Activated T-helper 1 cell treated with anti-CD3 and anti-CD28 coated beads, Interleukin-12 subunit alpha, Interleukin-12 subunit beta, Interleukin-2, Interleukin-4 antibody, amounts not matched to agents 30 ng/mL and 10 ng/mL and 1 ng/mL, durations not matched to agents 14 hours and 24 hours and 36 hours (primary cell): ENCODE measurements at regions not wholly inside any gene's neighbourhood (a gene's known extent, or its start where the extent isn't known, plus 50 kb on each side); places are given as distances from the start of the nearest gene placed in this dataset.

Experiments
- DNase-seq: peaks from one replicate; pipeline ENCODE4 v3.0.0; 2021; ENCODE audit warnings: low spot score
- H3K27ac Mint-ChIP-seq: one replicate; pipeline ENCODE4 v1.8.0; 2021; ENCODE audit warnings: mild to moderate bottlenecking, mixed read lengths
- H3K27me3 Mint-ChIP-seq: one replicate; pipeline ENCODE4 v1.8.0; 2022; ENCODE audit warnings: mild to moderate bottlenecking, moderate library complexity, mixed read lengths; ENCODE audit not compliant: insufficient read depth
- H3K36me3 Mint-ChIP-seq: one replicate; pipeline ENCODE4 v1.8.0; 2021; ENCODE audit warnings: low read depth, mixed read lengths
- H3K4me1 Mint-ChIP-seq: one replicate; pipeline ENCODE4 v1.8.0; 2021; ENCODE audit warnings: low read depth, mixed read lengths
- H3K4me3 Mint-ChIP-seq: one replicate; pipeline ENCODE4 v1.8.0; 2021; ENCODE audit warnings: mild to moderate bottlenecking, moderate library complexity, mixed read lengths
- H3K9me3 Mint-ChIP-seq: one replicate; pipeline ENCODE4 v1.8.0; 2021; ENCODE audit warnings: mixed read lengths
- intact Hi-C: fragments of 100-400 bp; cut with micrococcal nuclease; formaldehyde crosslinking; loops from one replicate; pipeline ENCODE4 v1.15.1; 2024

- no peaks in the 10 kb centered on the region for H3K9me3 Mint-ChIP-seq
- H3K4me3 Mint-ChIP-seq: no peak overlapping the region
- H3K27me3 Mint-ChIP-seq: no peaks in the 10 kb centered on the region
- no peak overlapping the region for H3K27ac Mint-ChIP-seq
- no peaks in the 10 kb centered on the region for H3K4me1 Mint-ChIP-seq
- H3K36me3 Mint-ChIP-seq: no peaks in the 10 kb centered on the region
- no peak for DNase-seq
- intact Hi-C loops: no loop called here
Measured at GRCh38 chr13:44040070-44040817, 160.5 kb downstream of the LACC1 start.

- Mint-ChIP-seq H3K4me1 (no peaks in the 10 kb centered on the region), H3K27ac (no peak overlapping the region), H3K27me3 (no peaks in the 10 kb centered on the region), H3K9me3 (no peaks in the 10 kb centered on the region), H3K36me3 (no peaks in the 10 kb centered on the region), H3K4me3 (no peak overlapping the region)
- DNase-seq: no peak
- intact Hi-C loops: no loop called here
Measured at GRCh38 chr13:44040818-44041100, 161.1 kb downstream of the LACC1 start.

DNA sequence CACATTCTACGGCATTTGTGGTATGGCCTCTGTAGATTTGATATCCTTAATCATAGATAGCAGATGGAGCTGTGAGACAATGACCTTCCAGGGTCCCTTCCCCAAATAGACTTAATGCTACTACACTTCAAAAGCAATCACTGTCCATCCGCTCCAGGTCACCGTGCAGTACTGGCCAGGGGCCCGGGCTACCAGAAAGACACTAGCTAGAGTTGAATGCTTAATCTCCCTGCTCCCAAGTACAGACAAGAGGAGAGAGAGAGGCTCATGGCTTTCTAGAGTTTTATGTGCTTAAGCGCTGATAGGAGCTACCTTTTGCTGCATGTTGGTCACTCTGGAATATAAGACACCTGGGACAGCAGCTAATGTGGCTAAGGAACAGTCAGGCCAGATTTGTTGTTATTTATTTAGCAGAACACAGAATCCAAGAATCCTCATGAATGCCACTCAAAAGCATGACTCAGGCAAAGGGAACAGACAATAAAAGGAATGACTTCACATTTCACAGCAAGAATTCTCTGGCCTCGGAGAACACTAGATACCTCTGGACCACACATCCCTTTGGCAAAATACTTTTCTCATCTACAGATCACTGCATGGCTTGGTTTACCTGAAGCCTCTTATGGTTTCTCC lies 165.0 kb downstream of the LACC1 start:
- no peak overlapping the region for H3K27ac Mint-ChIP-seq

DNA sequence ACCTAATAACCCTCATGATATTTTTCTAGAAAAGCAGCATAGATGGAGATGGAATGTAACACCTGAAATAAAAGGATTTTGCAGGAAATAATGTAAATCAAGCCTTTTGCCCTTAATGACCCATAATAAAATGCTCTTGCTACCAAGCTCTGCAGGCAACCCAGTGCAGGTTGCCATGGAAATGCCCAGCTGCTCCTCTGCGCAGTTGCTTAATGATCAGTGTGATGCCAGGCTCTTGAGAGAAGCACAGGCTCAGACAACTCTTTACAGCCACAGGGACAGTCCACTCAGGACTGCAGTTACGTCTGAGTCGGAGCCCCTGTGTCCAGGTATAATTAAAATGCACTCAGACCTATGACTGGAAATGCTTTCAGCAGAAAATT lies 165.5 kb downstream of the LACC1 start:
- Mint-ChIP-seq H3K36me3 (no peaks in the 10 kb centered on the region), H3K9me3 (no peaks in the 10 kb centered on the region), H3K4me1 (no peaks in the 10 kb centered on the region), H3K27ac (no peak overlapping the region), H3K4me3 (no peak overlapping the region), H3K27me3 (peaks cover 2% of the 10 kb centered on the region)
- no peak for DNase-seq
- intact Hi-C loops: no loop called here

More for the DNA sequence above, 165.0 kb downstream of the LACC1 start:
- DNase-seq: no peak
- Mint-ChIP-seq H3K4me3 (no peak overlapping the region), H3K36me3 (no peaks in the 10 kb centered on the region), H3K9me3 (no peaks in the 10 kb centered on the region), H3K4me1 (no peaks in the 10 kb centered on the region), H3K27me3 (peaks cover 2% of the 10 kb centered on the region)
- intact Hi-C loops: no loop called here

GRCh38 chr13:44046428-44046827 lies 166.7 kb downstream of the LACC1 start:
- DNase-seq: no peak
- no peaks in the 10 kb centered on the region for H3K4me1 Mint-ChIP-seq
- no peaks in the 10 kb centered on the region for H3K9me3 Mint-ChIP-seq
- no peaks in the 10 kb centered on the region for H3K36me3 Mint-ChIP-seq
- intact Hi-C loops: no loop called here
- no peak overlapping the region for H3K4me3 Mint-ChIP-seq
- H3K27ac Mint-ChIP-seq: no peak overlapping the region
- H3K27me3 Mint-ChIP-seq: peaks cover 2% of the 10 kb centered on the region

- Mint-ChIP-seq H3K36me3 (no peaks in the 10 kb centered on the region), H3K27ac (no peak overlapping the region), H3K27me3 (peaks cover 2% of the 10 kb centered on the region), H3K4me3 (no peak overlapping the region), H3K4me1 (no peaks in the 10 kb centered on the region), H3K9me3 (no peaks in the 10 kb centered on the region)
- intact Hi-C loops: no loop called here
- no peak for DNase-seq
Measured at GRCh38 chr13:44048326-44048725, 168.6 kb downstream of the LACC1 start.

DNA sequence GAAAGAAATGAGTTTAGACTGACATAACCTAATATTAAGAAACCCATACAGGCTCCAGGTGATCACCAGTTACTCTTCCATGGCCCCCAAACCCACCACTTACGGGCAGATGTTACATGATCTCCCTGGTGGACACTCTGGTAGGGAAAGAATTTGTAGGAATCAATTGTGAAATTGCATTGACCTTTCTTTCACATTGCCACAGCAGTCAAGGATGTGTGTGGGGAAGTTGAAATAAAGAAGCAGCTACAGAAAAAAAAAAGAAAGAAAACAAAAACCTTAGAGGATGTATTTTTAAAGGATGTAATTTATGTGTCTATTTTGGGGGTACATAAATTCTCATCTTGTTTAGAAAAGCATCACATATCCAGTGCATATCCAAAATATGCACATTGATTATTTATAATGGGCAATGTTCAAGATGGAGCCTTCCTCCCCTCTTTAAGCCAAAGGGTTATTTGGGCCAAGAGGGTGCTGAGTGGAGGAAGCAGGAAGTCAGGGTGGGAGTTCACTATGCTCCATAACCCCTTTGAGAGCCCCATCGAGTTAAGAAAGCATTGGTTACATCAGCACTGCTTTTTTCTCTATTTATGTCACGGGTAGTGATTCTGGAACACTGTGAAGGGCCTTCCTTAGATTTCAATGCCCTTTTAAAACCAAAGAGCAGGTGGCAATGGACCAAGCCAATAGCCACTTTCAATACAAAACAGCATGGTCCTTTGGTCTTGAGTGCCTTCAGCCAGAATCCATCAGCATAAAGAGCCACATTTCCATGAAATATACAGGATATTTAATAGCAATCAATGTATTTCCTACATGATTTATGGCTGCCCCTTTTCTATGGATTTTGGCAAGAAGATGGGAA lies 169.6 kb downstream of the LACC1 start:
- no peaks in the 10 kb centered on the region for H3K36me3 Mint-ChIP-seq
- intact Hi-C loops: no loop called here
- no peak overlapping the region for H3K27ac Mint-ChIP-seq
- no peaks in the 10 kb centered on the region for H3K9me3 Mint-ChIP-seq
- peaks cover 2% of the 10 kb centered on the region for H3K27me3 Mint-ChIP-seq
- no peak for DNase-seq
- no peak overlapping the region for H3K4me3 Mint-ChIP-seq
- H3K4me1 Mint-ChIP-seq: no peaks in the 10 kb centered on the region

- DNase-seq: no peak
- peaks cover 11% of the 10 kb centered on the region for H3K27me3 Mint-ChIP-seq
- peaks cover 4% of the 10 kb centered on the region for H3K4me1 Mint-ChIP-seq
- H3K9me3 Mint-ChIP-seq: no peaks in the 10 kb centered on the region
- H3K36me3 Mint-ChIP-seq: no peaks in the 10 kb centered on the region
- no peak overlapping the region for H3K27ac Mint-ChIP-seq
- intact Hi-C loops: loop anchor here (1.0 to 2.0 kb wide), 4 partner anchors 42 to 421 kb away; no protein-coding TSS in a partner anchor
- no peak overlapping the region for H3K4me3 Mint-ChIP-seq
Measured at GRCh38 chr13:44050450-44051063, 170.9 kb downstream of the LACC1 start.

- Mint-ChIP-seq H3K27ac (no peak overlapping the region), H3K36me3 (no peaks in the 10 kb centered on the region), H3K4me3 (no peak overlapping the region), H3K4me1 (peaks cover 6% of the 10 kb centered on the region), H3K9me3 (no peaks in the 10 kb centered on the region), H3K27me3 (peaks cover 15% of the 10 kb centered on the region)
- DNase-seq: no peak
- intact Hi-C loops: loop anchor here (2.0 kb wide), 2 partner anchors 41 to 147 kb away; no protein-coding TSS in a partner anchor
Measured at GRCh38 chr13:44051405-44051804, 171.7 kb downstream of the LACC1 start.

GRCh38 chr13:44051918-44052675 lies 172.4 kb downstream of the LACC1 start:
- intact Hi-C loops: loop anchor here (2.0 kb wide), 2 partner anchors 41 to 147 kb away; no protein-coding TSS in a partner anchor
- Mint-ChIP-seq H3K4me1 (peaks cover 6% of the 10 kb centered on the region), H3K27ac (no peak overlapping the region), H3K4me3 (no peak overlapping the region), H3K9me3 (no peaks in the 10 kb centered on the region), H3K36me3 (no peaks in the 10 kb centered on the region), H3K27me3 (peaks cover 13% of the 10 kb centered on the region)
- no peak for DNase-seq

DNA sequence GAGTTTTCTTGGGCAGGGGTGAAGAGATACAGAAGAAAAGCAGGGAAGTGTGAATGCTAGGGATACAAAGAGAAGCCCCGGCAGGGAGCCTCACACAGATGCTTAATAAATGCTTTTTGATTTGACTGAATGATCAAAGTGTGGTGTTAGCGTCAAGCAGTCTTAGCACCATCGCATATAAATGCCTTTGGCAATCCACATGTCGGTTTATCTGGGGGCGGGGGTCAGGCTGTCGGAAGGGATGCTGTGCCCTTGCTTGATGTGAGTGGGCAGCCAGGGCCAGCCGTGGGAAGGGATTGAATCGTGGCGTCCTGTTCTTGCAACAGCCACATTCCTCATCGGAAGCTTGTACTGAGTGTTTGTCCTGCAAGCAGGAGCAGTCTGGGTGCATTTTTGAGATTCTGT lies 173.1 kb downstream of the LACC1 start:
- Mint-ChIP-seq H3K27me3 (peaks cover 13% of the 10 kb centered on the region), H3K9me3 (no peaks in the 10 kb centered on the region), H3K27ac (no peak overlapping the region), H3K4me3 (no peak overlapping the region), H3K4me1 (peaks cover 6% of the 10 kb centered on the region), H3K36me3 (no peaks in the 10 kb centered on the region)
- DNase-seq: no peak
- intact Hi-C loops: no loop called here

- no peak for DNase-seq
- intact Hi-C loops: no loop called here
- Mint-ChIP-seq H3K4me1 (peaks cover 6% of the 10 kb centered on the region), H3K4me3 (no peak overlapping the region), H3K9me3 (no peaks in the 10 kb centered on the region), H3K36me3 (no peaks in the 10 kb centered on the region), H3K27me3 (peaks cover 15% of the 10 kb centered on the region), H3K27ac (no peak overlapping the region)
Measured at GRCh38 chr13:44053208-44053607, 173.5 kb downstream of the LACC1 start.
